Neural progenitor cell (in vitro differentiated cells): ENCODE measurements at regions not wholly inside any gene's neighbourhood (a gene's known extent, or its start where the extent isn't known, plus 50 kb on each side); places are given as distances from the start of the nearest gene placed in this dataset.
A peak's percentile ranks its signal among the peaks of the same experiment; 100 is the strongest.

Experiments
- DNase-seq: peaks from one replicate; pipeline ENCODE4 v3.0.0-alpha.2; 2016; ENCODE audit warnings: low spot score
- H2AFZ ChIP-seq: fragments of 200-600 bp; sonication (generic); replicated peaks from 2 replicates; pipeline ENCODE4 v1.6.1; 2016; ENCODE audit warnings: antibody characterized with exemption
- H3F3A ChIP-seq: fragments of 200-600 bp; sonication (generic); 2 replicates; pipeline ENCODE4 v1.6.1; 2016; ENCODE audit warnings: antibody characterized with exemption, low read depth
- H3K27ac ChIP-seq: fragments of 200-600 bp; sonication (generic); 2 replicates; pipeline ENCODE4 v1.5.1; 2016; ENCODE audit warnings: mild to moderate bottlenecking
- H3K27me3 ChIP-seq: fragments of 200-600 bp; sonication (generic); 2 replicates; pipeline ENCODE4 v1.6.1; 2016; ENCODE audit warnings: mild to moderate bottlenecking, moderate library complexity
- H3K36me3 ChIP-seq: fragments of 200-600 bp; sonication (generic); 2 replicates; pipeline ENCODE4 v1.5.1; 2016
- H3K4me1 ChIP-seq: fragments of 200-600 bp; sonication (generic); 2 replicates; pipeline ENCODE4 v1.6.1; 2016; ENCODE audit warnings: mixed run types
- H3K4me2 ChIP-seq: fragments of 200-600 bp; sonication (generic); 2 replicates; pipeline ENCODE4 v1.6.1; 2016
- H3K4me3 ChIP-seq: fragments of 200-600 bp; sonication (generic); 2 replicates; pipeline ENCODE4 v1.5.1; 2016
- H3K79me2 ChIP-seq: fragments of 200-600 bp; sonication (generic); 2 replicates; pipeline ENCODE4 v1.6.1; 2016; ENCODE audit warnings: low read depth
- H3K9ac ChIP-seq: fragments of 200-600 bp; sonication (generic); 2 replicates; pipeline ENCODE4 v1.6.1; 2016
- H3K9me3 ChIP-seq: fragments of 200-600 bp; sonication (generic); 2 replicates; pipeline ENCODE4 v1.5.1; 2016; ENCODE audit warnings: low read depth
- H4K20me1 ChIP-seq: fragments of 200-600 bp; sonication (generic); 2 replicates; pipeline ENCODE4 v1.6.1; 2016; ENCODE audit warnings: low read depth
- H3K27ac Mint-ChIP-seq: 3 replicates; pipeline ENCODE4 v1.8.0; 2021; ENCODE audit warnings: mixed read lengths
- H3K27me3 Mint-ChIP-seq: 2 replicates; pipeline ENCODE4 v1.8.0; 2022; ENCODE audit warnings: low read depth, mild to moderate bottlenecking, inconsistent platforms, moderate library complexity, mixed read lengths; ENCODE audit not compliant: insufficient read depth
- H3K36me3 Mint-ChIP-seq: 3 replicates; pipeline ENCODE4 v1.8.0; 2021; ENCODE audit warnings: mixed read lengths
- H3K4me1 Mint-ChIP-seq: 3 replicates; pipeline ENCODE4 v1.8.0; 2021; ENCODE audit warnings: mixed read lengths
- H3K4me3 Mint-ChIP-seq: 3 replicates; pipeline ENCODE4 v1.8.0; 2021; ENCODE audit warnings: mild to moderate bottlenecking, moderate library complexity, mixed read lengths
- H3K9me3 Mint-ChIP-seq: 3 replicates; pipeline ENCODE4 v1.8.0; 2020; ENCODE audit warnings: mixed read lengths
- CTCF ChIP-seq: fragments of 200-600 bp; sonication (generic); IDR thresholded peaks from 2 replicates; pipeline ENCODE4 v1.5.1; 2017; ENCODE audit warnings: antibody characterized with exemption, mild to moderate bottlenecking
- EZH2 ChIP-seq: fragments of 200-600 bp; sonication (generic); IDR thresholded peaks from 2 replicates; pipeline ENCODE4 v1.6.1; 2017; ENCODE audit warnings: antibody characterized with exemption, mild to moderate bottlenecking, moderate library complexity
- EZH2phosphoT487 ChIP-seq: fragments of 200-600 bp; sonication (generic); IDR thresholded peaks from 2 replicates; pipeline ENCODE4 v1.6.1; 2017; ENCODE audit warnings: antibody characterized with exemption

GRCh38 chr1:87972811-87973210, 644.1 kb downstream of the LMO4 start:
- H3K27ac Mint-ChIP-seq, result no peak overlapping the region
- no peaks in the 10 kb centered on the region for H3K27me3 Mint-ChIP-seq
- H3K9ac ChIP-seq, result no peak overlapping the region
- no peaks in the 10 kb centered on the region for H3F3A ChIP-seq
- H3K79me2 ChIP-seq, result no peaks in the 10 kb centered on the region
- H3K4me3 Mint-ChIP-seq, result no peak overlapping the region
- H3K36me3 ChIP-seq, result no peaks in the 10 kb centered on the region
- no peaks in the 10 kb centered on the region for H3K9me3 ChIP-seq
- H3K27ac ChIP-seq, result no peak overlapping the region
- no peak overlapping the region for H3K4me3 ChIP-seq
- no peaks in the 10 kb centered on the region for H3K36me3 Mint-ChIP-seq
- peak; percentile 29 for DNase-seq
- H3K4me2 ChIP-seq, result peak overlapping the region; percentile 3
- TF ChIP-seq EZH2, result no peak
- TF ChIP-seq EZH2phosphoT487, result no peak
- no peak for TF ChIP-seq CTCF
- no peaks in the 10 kb centered on the region for H3K27me3 ChIP-seq
- no peaks in the 10 kb centered on the region for H4K20me1 ChIP-seq
- peaks cover 16% of the 10 kb centered on the region for H3K4me1 ChIP-seq
- peaks cover 23% of the 10 kb centered on the region for H3K4me1 Mint-ChIP-seq
- H2AFZ ChIP-seq, result no peak overlapping the region
- no peaks in the 10 kb centered on the region for H3K9me3 Mint-ChIP-seq

- Mint-ChIP-seq H3K27me3 (no peaks in the 10 kb centered on the region), H3K4me1 (peaks cover 12% of the 10 kb centered on the region), H3K4me3 (no peak overlapping the region), H3K36me3 (no peaks in the 10 kb centered on the region), H3K9me3 (no peaks in the 10 kb centered on the region), H3K27ac (no peak overlapping the region)
- Histone ChIP-seq H3K9ac (no peak overlapping the region), H3K27me3 (no peaks in the 10 kb centered on the region), H3K4me1 (peaks cover 16% of the 10 kb centered on the region), H4K20me1 (no peaks in the 10 kb centered on the region), H3K4me2 (no peak overlapping the region), H3K79me2 (no peaks in the 10 kb centered on the region), H3K36me3 (no peaks in the 10 kb centered on the region), H2AFZ (peak overlapping the region; percentile 37), H3K9me3 (no peaks in the 10 kb centered on the region), H3K4me3 (no peak overlapping the region), H3F3A (no peaks in the 10 kb centered on the region), H3K27ac (no peak overlapping the region)
- DNase-seq, result no peak
- TF ChIP-seq CTCF (no peak), EZH2 (no peak), EZH2phosphoT487 (no peak)
Measured at GRCh38 chr1:87973896-87974295, 645.2 kb downstream of the LMO4 start.

GRCh38 chr1:87976316-87976715, 647.6 kb downstream of the LMO4 start:
- no peak overlapping the region for H2AFZ ChIP-seq
- no peaks in the 10 kb centered on the region for H3K9me3 Mint-ChIP-seq
- no peaks in the 10 kb centered on the region for H3F3A ChIP-seq
- no peaks in the 10 kb centered on the region for H3K36me3 Mint-ChIP-seq
- no peaks in the 10 kb centered on the region for H3K27me3 ChIP-seq
- H3K4me2 ChIP-seq, result no peak overlapping the region
- no peak overlapping the region for H3K9ac ChIP-seq
- no peak overlapping the region for H3K27ac ChIP-seq
- H3K4me1 Mint-ChIP-seq, result peaks cover 9% of the 10 kb centered on the region
- no peaks in the 10 kb centered on the region for H3K27me3 Mint-ChIP-seq
- no peaks in the 10 kb centered on the region for H3K79me2 ChIP-seq
- H3K4me3 Mint-ChIP-seq, result no peak overlapping the region
- no peaks in the 10 kb centered on the region for H3K36me3 ChIP-seq
- no peak for TF ChIP-seq EZH2
- no peak for TF ChIP-seq CTCF
- TF ChIP-seq EZH2phosphoT487, result no peak
- no peaks in the 10 kb centered on the region for H4K20me1 ChIP-seq
- no peak for DNase-seq
- H3K27ac Mint-ChIP-seq, result no peak overlapping the region
- H3K9me3 ChIP-seq, result no peaks in the 10 kb centered on the region
- H3K4me1 ChIP-seq, result peaks cover 16% of the 10 kb centered on the region
- H3K4me3 ChIP-seq, result no peak overlapping the region
